Keratinocyte (primary cell): ENCODE measurements at regions not wholly inside any gene's neighbourhood (a gene's known extent, or its start where the extent isn't known, plus 50 kb on each side); places are given as distances from the start of the nearest gene placed in this dataset.

Source experiments
- DNase-seq: peaks from one replicate; pipeline ENCODE4 v3.0.0-alpha.2; 2011; ENCODE audit warnings: low read depth, missing footprints, low spot score
- FAIRE-seq: peaks from 2 replicates; lab custom pipeline; 2011; peaks lifted over from hg19 to GRCh38; lab: Jason Lieb, UNC
- H2AFZ ChIP-seq: 2 replicates; pipeline ENCODE4 v1.6.0; 2012; ENCODE audit warnings: low read length, control low read depth, inconsistent platforms; ENCODE audit not compliant: control insufficient read depth
- H3K27ac ChIP-seq: 2 replicates; pipeline ENCODE4 v1.5.1; 2011; ENCODE audit warnings: low read length; ENCODE audit not compliant: control insufficient read depth, insufficient read depth
- H3K27me3 ChIP-seq: 3 replicates; pipeline ENCODE4 v1.6.0; 2011; ENCODE audit warnings: low read length; ENCODE audit not compliant: control insufficient read depth, insufficient read depth; ENCODE audit errors: extremely low read depth
- H3K36me3 ChIP-seq, 2 experiments: 2 replicates in 1 of 2; 3 replicates in 1 of 2; pipeline ENCODE4 v1.5.1; 2011; ENCODE audit warnings: low read length in 2 of 2, mild to moderate bottlenecking in 1 of 2; ENCODE audit not compliant: control insufficient read depth in 2 of 2, insufficient read depth in 2 of 2; ENCODE audit errors: extremely low read depth in 1 of 2
- H3K4me1 ChIP-seq: 3 replicates; pipeline ENCODE4 v1.5.1; 2011; ENCODE audit warnings: low read length; ENCODE audit not compliant: control insufficient read depth, insufficient read depth; ENCODE audit errors: extremely low read depth
- H3K4me2 ChIP-seq: 3 replicates; pipeline ENCODE4 v1.6.0; 2011; ENCODE audit warnings: low read depth, low read length; ENCODE audit not compliant: control insufficient read depth, insufficient read depth; ENCODE audit errors: extremely low read depth
- H3K4me3 ChIP-seq, 3 experiments: fragments of 200-600 bp in 1 of 3; sonication (generic) in 1 of 3; 2 replicates in 2 of 3; 3 replicates in 1 of 3; pipeline ENCODE4 v1.5.1; 2011 to 2016; ENCODE audit warnings: low read length in 3 of 3, mild to moderate bottlenecking in 3 of 3, control low read depth in 2 of 3, inconsistent platforms in 1 of 3, low read depth in 1 of 3, mixed read lengths in 1 of 3, mixed run types in 1 of 3, moderate library complexity in 1 of 3; ENCODE audit not compliant: control insufficient read depth in 2 of 3, insufficient read depth in 2 of 3; ENCODE audit errors: extremely low read depth in 1 of 3
- H3K79me2 ChIP-seq: 2 replicates; pipeline ENCODE4 v1.6.0; 2012; ENCODE audit warnings: low read length; ENCODE audit not compliant: control insufficient read depth, insufficient read depth
- H3K9ac ChIP-seq: 3 replicates; pipeline ENCODE4 v1.6.0; 2011; ENCODE audit warnings: low read length; ENCODE audit not compliant: control insufficient read depth, insufficient read depth; ENCODE audit errors: extremely low read depth
- H3K9me1 ChIP-seq: 3 replicates; pipeline ENCODE4 v1.6.0; 2011; ENCODE audit warnings: low read length; ENCODE audit not compliant: control insufficient read depth, insufficient read depth; ENCODE audit errors: extremely low read depth
- H3K9me3 ChIP-seq: 2 replicates; pipeline ENCODE4 v1.5.1; 2012; ENCODE audit warnings: low read depth, low read length; ENCODE audit not compliant: control insufficient read depth
- H4K20me1 ChIP-seq: 3 replicates; pipeline ENCODE4 v1.6.0; 2011; ENCODE audit warnings: low read length; ENCODE audit not compliant: control insufficient read depth, insufficient read depth; ENCODE audit errors: extremely low read depth
- CTCF ChIP-seq, 3 experiments: IDR thresholded peaks in 1 of 3; conservative IDR thresholded peaks in 1 of 3; optimal IDR thresholded peaks in 1 of 3; 2 replicates in 2 of 3; 3 replicates in 1 of 3; pipeline versions ENCODE3 to v1.5.1; 2011; ENCODE audit warnings: low read length in 3 of 3, mild to moderate bottlenecking in 3 of 3, moderate library complexity in 2 of 3, control low read depth in 1 of 3, inconsistent platforms in 1 of 3; ENCODE audit not compliant: insufficient read depth in 2 of 3; ENCODE audit errors: extremely low read depth in 1 of 3
- EZH2 ChIP-seq: IDR thresholded peaks from one replicate; pipeline ENCODE4 v1.6.1; 2012; ENCODE audit warnings: inconsistent platforms, mild to moderate bottlenecking, low read length, moderate library complexity
- dilution Hi-C: fragments of 300-500 bp; cut with MboI; formaldehyde crosslinking; loops from one replicate; pipeline ENCODE4 v1.7.0; 2020; ENCODE audit warnings: low sequenced_read_pairs; ENCODE audit not compliant: extremely low pct_ligation_motif_present

- H3K9me3 ChIP-seq: no peaks in the 10 kb centered on the region
- H2AFZ ChIP-seq: no peak overlapping the region
- dilution Hi-C loops: loop anchor here (25.0 kb wide), 1 partner anchor 343 kb away; no protein-coding TSS in a partner anchor
- no peaks in the 10 kb centered on the region for H4K20me1 ChIP-seq
- no peak overlapping the region for H3K27ac ChIP-seq
- H3K4me1 ChIP-seq: no peaks in the 10 kb centered on the region
- no peak overlapping the region for H3K9ac ChIP-seq
- DNase-seq: no peak
- H3K27me3 ChIP-seq: no peaks in the 10 kb centered on the region
- FAIRE-seq: no peak
- H3K4me3 ChIP-seq: no peak overlapping the region
- H3K9me1 ChIP-seq: no peaks in the 10 kb centered on the region
- H3K79me2 ChIP-seq: no peaks in the 10 kb centered on the region
- no peak overlapping the region for H3K4me2 ChIP-seq
- H3K36me3 ChIP-seq: no peaks in the 10 kb centered on the region
- TF ChIP-seq EZH2 (no peak), CTCF (optimal IDR thresholded peaks at IDR 0.05 in 1 of 3, IDR thresholded peaks at IDR 0.05 in 1 of 3, conservative IDR thresholded peaks at IDR 0.05 in 1 of 3; ENCODE audit: extremely low read depth in 1 of 3, insufficient read depth in 2 of 3, low read length in 3 of 3) (no peak)
These were observed 738.3 kb upstream of the TENM3 start for GRCh38 chr4:181504924-181505323.

- no peak for DNase-seq
- no peak overlapping the region for H3K4me2 ChIP-seq
- H3K9ac ChIP-seq: no peak overlapping the region
- dilution Hi-C loops: loop anchor here (25.0 kb wide), 1 partner anchor 345 kb away; no protein-coding TSS in a partner anchor
- no peaks in the 10 kb centered on the region for H3K9me3 ChIP-seq
- no peak for FAIRE-seq
- H3K9me1 ChIP-seq: no peaks in the 10 kb centered on the region
- no peaks in the 10 kb centered on the region for H3K4me1 ChIP-seq
- TF ChIP-seq EZH2: no peak
- no peak for TF ChIP-seq CTCF (optimal IDR thresholded peaks at IDR 0.05 in 1 of 3, IDR thresholded peaks at IDR 0.05 in 1 of 3, conservative IDR thresholded peaks at IDR 0.05 in 1 of 3; ENCODE audit: extremely low read depth in 1 of 3, insufficient read depth in 2 of 3, low read length in 3 of 3)
- no peak overlapping the region for H3K4me3 ChIP-seq
- H2AFZ ChIP-seq: no peak overlapping the region
- H3K27ac ChIP-seq: no peak overlapping the region
- no peaks in the 10 kb centered on the region for H3K36me3 ChIP-seq
- H3K79me2 ChIP-seq: no peaks in the 10 kb centered on the region
- no peaks in the 10 kb centered on the region for H4K20me1 ChIP-seq
- no peaks in the 10 kb centered on the region for H3K27me3 ChIP-seq
These were observed 735.9 kb upstream of the TENM3 start for GRCh38 chr4:181507180-181507835.
